OCI-LY1 (cell line): ENCODE measurements at regions not wholly inside any gene's neighbourhood (a gene's known extent, or its start where the extent isn't known, plus 50 kb on each side); places are given as distances from the start of the nearest gene placed in this dataset.

ENCODE experiments used
- H2AFZ ChIP-seq: fragments of 200-600 bp; sonication (generic), shearing (Covaris generic); 2 replicates; pipeline ENCODE4 v1.6.0; 2014; ENCODE audit warnings: antibody characterized with exemption, mild to moderate bottlenecking, low read length
- H3F3A ChIP-seq: fragments of 200-600 bp; sonication (generic), shearing (Covaris generic); 2 replicates; pipeline ENCODE4 v1.6.0; 2014; ENCODE audit warnings: mild to moderate bottlenecking, antibody characterized with exemption, low read length, moderate library complexity; ENCODE audit not compliant: insufficient read depth
- H3K27ac ChIP-seq: fragments of 200-600 bp; sonication (generic); 2 replicates; pipeline ENCODE4 v1.5.1; 2014; ENCODE audit warnings: low read length, mixed run types, mild to moderate bottlenecking, low read depth; ENCODE audit not compliant: poor library complexity, severe bottlenecking
- H3K27me3 ChIP-seq: fragments of 200-600 bp; sonication (generic); 2 replicates; pipeline ENCODE4 v1.6.0; 2014; ENCODE audit warnings: antibody characterized with exemption, mild to moderate bottlenecking, low read length, moderate library complexity; ENCODE audit not compliant: insufficient read depth
- H3K36me3 ChIP-seq: fragments of 200-600 bp; sonication (generic); 2 replicates; pipeline ENCODE4 v1.6.1; 2014; ENCODE audit warnings: mild to moderate bottlenecking, antibody characterized with exemption, low read length, moderate library complexity, mixed read lengths; ENCODE audit not compliant: insufficient read depth
- H3K4me1 ChIP-seq: fragments of 200-600 bp; sonication (generic); 2 replicates; pipeline ENCODE4 v1.5.1; 2014; ENCODE audit warnings: mild to moderate bottlenecking, low read length, moderate library complexity; ENCODE audit not compliant: insufficient read depth, severe bottlenecking
- H3K4me2 ChIP-seq: fragments of 200-600 bp; sonication (generic), shearing (Covaris generic); 2 replicates; pipeline ENCODE4 v1.6.1; 2014; ENCODE audit warnings: low read length
- H3K4me3 ChIP-seq: fragments of 200-600 bp; sonication (generic); 2 replicates; pipeline ENCODE4 v1.5.1; 2014; ENCODE audit warnings: low read length, low read depth, mild to moderate bottlenecking, mixed read lengths; ENCODE audit not compliant: poor library complexity, severe bottlenecking
- H3K79me2 ChIP-seq: fragments of 200-600 bp; shearing (Covaris generic); 2 replicates; pipeline ENCODE4 v1.6.1; 2016; ENCODE audit warnings: mixed run types, low read length, mixed read lengths; ENCODE audit not compliant: insufficient read depth
- H3K9ac ChIP-seq: fragments of 200-600 bp; sonication (generic), shearing (Covaris generic); 2 replicates; pipeline ENCODE4 v1.6.1; 2014; ENCODE audit warnings: mild to moderate bottlenecking, low read length, mixed read lengths
- H3K9me2 ChIP-seq: fragments of 200-600 bp; sonication (generic), shearing (Covaris generic); 2 replicates; pipeline ENCODE4 v1.6.1; 2014; ENCODE audit warnings: low read depth, mild to moderate bottlenecking, low read length, mixed read lengths
- H3K9me3 ChIP-seq: fragments of 200-600 bp; shearing (Covaris generic); 2 replicates; pipeline ENCODE4 v1.6.1; 2014; ENCODE audit warnings: low read length, mixed read lengths
- H4K20me1 ChIP-seq: fragments of 200-600 bp; sonication (generic), shearing (Covaris generic); 2 replicates; pipeline ENCODE4 v1.6.0; 2016; ENCODE audit warnings: mild to moderate bottlenecking, low read length; ENCODE audit not compliant: insufficient read depth
- CTCF ChIP-seq: fragments of 200-600 bp; sonication (generic), shearing (Covaris generic); IDR thresholded peaks from 2 replicates; pipeline ENCODE4 v1.5.1; 2017; ENCODE audit warnings: mild to moderate bottlenecking, antibody characterized with exemption, low read length, moderate library complexity, mixed read lengths
- EZH2 ChIP-seq: fragments of 200-600 bp; sonication (generic), shearing (Covaris generic); IDR thresholded peaks from 2 replicates; pipeline ENCODE4 v1.8.0; 2017; ENCODE audit warnings: borderline replicate concordance, mixed run types, mild to moderate bottlenecking, antibody characterized with exemption, low read length, moderate library complexity, mixed read lengths

GRCh38 chr5:89596821-89597220 is 713.8 kb upstream of the MEF2C start:
- no peaks in the 10 kb centered on the region for H3K9me2 ChIP-seq
- no peaks in the 10 kb centered on the region for H3K36me3 ChIP-seq
- H2AFZ ChIP-seq, result no peak overlapping the region
- no peak overlapping the region for H3K4me3 ChIP-seq
- H4K20me1 ChIP-seq, result no peaks in the 10 kb centered on the region
- no peak overlapping the region for H3K4me2 ChIP-seq
- no peaks in the 10 kb centered on the region for H3F3A ChIP-seq
- H3K9me3 ChIP-seq, result peaks cover 3% of the 10 kb centered on the region; the same call in 1 of the 2 replicates
- no peaks in the 10 kb centered on the region for H3K4me1 ChIP-seq
- H3K79me2 ChIP-seq, result no peaks in the 10 kb centered on the region
- TF ChIP-seq EZH2, result no peak
- TF ChIP-seq CTCF, result no peak
- H3K27me3 ChIP-seq, result no peaks in the 10 kb centered on the region
- no peak overlapping the region for H3K9ac ChIP-seq
- no peak overlapping the region for H3K27ac ChIP-seq

- no peaks in the 10 kb centered on the region for H3K79me2 ChIP-seq
- H3K9me2 ChIP-seq, result no peaks in the 10 kb centered on the region
- H3K36me3 ChIP-seq, result no peaks in the 10 kb centered on the region
- peaks cover 3% of the 10 kb centered on the region; the same call in 1 of the 2 replicates for H3K9me3 ChIP-seq
- H3K4me3 ChIP-seq, result no peak overlapping the region
- no peaks in the 10 kb centered on the region for H3F3A ChIP-seq
- H3K27me3 ChIP-seq, result no peaks in the 10 kb centered on the region
- no peaks in the 10 kb centered on the region for H4K20me1 ChIP-seq
- H3K27ac ChIP-seq, result no peak overlapping the region
- H3K9ac ChIP-seq, result no peak overlapping the region
- H2AFZ ChIP-seq, result no peak overlapping the region
- TF ChIP-seq CTCF (no peak), EZH2 (no peak)
- H3K4me2 ChIP-seq, result no peak overlapping the region
- no peaks in the 10 kb centered on the region for H3K4me1 ChIP-seq
Measured at GRCh38 chr5:89595056-89595455, 712.1 kb upstream of the MEF2C start.

- Histone ChIP-seq H3K79me2 (no peaks in the 10 kb centered on the region), H3K4me2 (no peak overlapping the region), H3K9me2 (no peaks in the 10 kb centered on the region), H3F3A (no peaks in the 10 kb centered on the region; the same call in 1 of the 2 replicates), H3K36me3 (no peaks in the 10 kb centered on the region), H3K9ac (no peak overlapping the region), H2AFZ (no peak overlapping the region), H3K27me3 (no peaks in the 10 kb centered on the region), H4K20me1 (no peaks in the 10 kb centered on the region), H3K27ac (no peak overlapping the region), H3K4me3 (no peak overlapping the region), H3K4me1 (no peaks in the 10 kb centered on the region), H3K9me3 (peaks cover 6% of the 10 kb centered on the region; the same call in 1 of the 2 replicates)
- TF ChIP-seq EZH2, result no peak
- TF ChIP-seq CTCF, result no peak
Measured at GRCh38 chr5:89584339-89584956, 701.5 kb upstream of the MEF2C start.
